Inflammatory macrophage (primary cell): ENCODE measurements at regions not wholly inside any gene's neighbourhood (a gene's known extent, or its start where the extent isn't known, plus 50 kb on each side); places are given as distances from the start of the nearest gene placed in this dataset.
"Not testable (repeated sequence)": the region's sequence is repeated elsewhere in the genome, so short reads cannot be mapped to it uniquely, and the experiment has no call there.

Experiments
- DNase-seq, 2 donors: peaks; one replicate each; pipeline ENCODE4 v3.0.0-alpha.2; 2020 to 2022

DNA sequence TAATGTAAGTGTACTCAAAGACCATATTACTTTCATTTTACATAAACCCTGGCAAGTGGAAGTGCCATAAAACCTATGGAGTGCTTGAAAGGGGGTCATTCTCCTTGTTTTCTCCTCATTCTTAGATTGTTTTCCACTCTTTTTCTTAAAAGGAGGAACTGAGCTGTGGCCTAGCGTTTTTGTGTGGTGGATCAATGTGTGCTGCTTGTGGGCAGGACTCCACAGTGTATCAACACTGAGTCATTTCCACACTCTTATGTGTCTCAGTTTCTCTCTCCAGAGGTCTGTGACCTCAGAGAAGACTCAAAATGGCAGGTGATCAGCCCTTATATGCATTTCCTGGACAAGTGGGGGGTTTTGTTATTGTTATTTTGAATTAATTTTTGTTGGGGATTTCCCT lies 516.1 kb upstream of the CDH10 start:
- no peak for DNase-seq

GRCh38 chr5:25150819-25151218 lies 506.0 kb upstream of the CDH10 start:
- no peak for DNase-seq

GRCh38 chr5:25128606-25129005 lies 483.8 kb upstream of the CDH10 start:
- DNase-seq = no peak

GRCh38 chr5:25119650-25120049 lies 474.9 kb upstream of the CDH10 start:
- peak; percentile 3 to 14 for DNase-seq

DNA sequence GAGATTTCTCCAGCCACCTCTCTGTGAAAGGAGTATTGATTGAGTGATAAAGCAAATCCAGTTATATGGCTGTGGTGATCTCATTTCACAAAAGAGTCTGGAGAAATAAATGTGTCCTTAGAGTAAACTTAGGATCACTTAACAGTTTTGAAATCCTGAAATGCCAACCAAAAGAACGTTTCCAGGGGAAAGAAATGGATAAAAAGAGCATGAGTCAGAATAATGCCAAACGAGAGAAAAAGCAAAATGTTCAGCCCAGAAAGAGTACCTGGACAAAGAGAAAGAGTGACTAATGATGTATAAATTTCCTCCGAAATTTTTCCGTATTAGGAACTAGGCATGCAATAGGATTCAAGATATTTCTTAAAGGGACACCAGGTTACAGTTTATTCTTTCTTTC lies 463.1 kb upstream of the CDH10 start:
- no peak for DNase-seq

DNA sequence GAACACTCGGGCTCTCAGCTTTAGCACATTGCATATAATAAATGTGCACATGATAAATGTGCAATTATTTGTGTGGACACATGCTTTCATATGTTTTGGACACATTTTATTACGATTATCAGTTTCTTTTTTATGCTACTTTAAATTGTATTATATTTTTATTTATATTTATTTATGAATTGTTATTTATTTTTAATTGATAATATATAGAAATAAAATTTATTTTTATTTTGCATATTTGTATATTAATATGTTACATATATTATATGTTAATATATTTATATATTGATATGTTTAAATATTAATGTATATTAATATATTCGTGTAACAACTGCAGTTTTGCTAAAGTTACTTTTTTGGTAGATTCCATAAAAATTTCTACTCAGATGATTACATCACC lies 454.8 kb upstream of the CDH10 start:
- no peak for DNase-seq

DNA sequence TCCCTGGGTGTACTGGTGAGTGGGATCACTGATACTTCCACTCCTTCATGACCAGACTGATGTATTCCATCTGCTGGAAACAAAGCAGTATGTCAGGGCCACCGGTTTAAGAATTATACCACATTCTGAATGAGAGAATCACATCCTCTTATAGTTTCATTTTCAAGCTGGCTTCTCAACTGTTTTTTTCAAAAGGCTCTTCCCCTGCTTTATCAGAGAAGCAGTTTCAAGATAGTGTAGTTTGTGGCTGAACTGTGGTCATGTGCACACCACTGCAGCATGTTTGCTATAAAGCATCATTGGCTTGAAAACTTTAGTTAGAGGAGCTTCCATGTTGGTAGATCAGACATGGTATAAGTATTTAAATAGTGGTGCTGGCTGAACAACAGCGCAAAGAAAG lies 450.5 kb upstream of the CDH10 start:
- DNase-seq = no peak

GRCh38 chr5:25094219-25094618 lies 449.4 kb upstream of the CDH10 start:
- no peak for DNase-seq

DNA sequence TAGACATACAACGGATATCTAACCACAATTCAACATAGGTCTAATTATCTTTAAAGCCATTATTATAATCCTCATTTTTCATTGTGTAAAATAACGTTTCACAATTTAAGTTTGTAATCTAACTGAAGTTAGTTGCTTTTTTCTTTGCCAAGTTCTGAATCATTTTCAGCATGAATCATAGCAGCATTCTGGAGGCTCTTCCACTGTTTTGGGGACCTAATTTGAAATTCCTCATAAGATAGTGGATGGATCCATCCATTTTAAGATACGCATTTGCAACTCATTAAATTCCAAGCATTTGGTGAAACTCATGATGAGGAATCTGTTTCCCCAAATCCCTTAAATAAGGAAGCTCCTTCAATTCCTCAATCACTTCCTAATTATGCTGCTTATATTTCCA lies 447.1 kb upstream of the CDH10 start:
- DNase-seq = no peak

GRCh38 chr5:25090854-25091253 lies 446.1 kb upstream of the CDH10 start:
- DNase-seq = no peak

- no peak for DNase-seq
Observed at GRCh38 chr5:25090275-25090674, 445.5 kb upstream of the CDH10 start.

GRCh38 chr5:25088689-25089088 lies 443.9 kb upstream of the CDH10 start:
- DNase-seq = not testable (repeated sequence)

DNA sequence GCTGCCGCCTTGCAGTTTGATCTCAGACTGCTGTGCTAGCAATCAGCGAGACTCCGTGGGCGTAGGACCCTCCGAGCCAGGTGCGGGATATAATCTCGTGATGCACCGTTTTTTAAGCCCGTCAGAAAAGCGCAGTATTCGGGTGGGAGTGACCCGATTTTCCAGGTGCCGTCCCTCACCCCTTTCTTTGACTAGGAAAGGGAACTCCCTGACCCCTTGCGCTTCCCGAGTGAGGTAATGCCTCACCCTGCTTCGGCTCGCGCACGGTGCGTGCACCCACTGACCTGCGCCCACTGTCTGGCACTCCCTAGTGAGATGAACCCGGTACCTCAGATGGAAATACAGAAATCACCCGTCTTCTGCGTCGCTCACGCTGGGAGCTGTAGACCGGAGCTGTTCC lies 438.5 kb upstream of the CDH10 start:
- DNase-seq = not testable (repeated sequence)

DNA sequence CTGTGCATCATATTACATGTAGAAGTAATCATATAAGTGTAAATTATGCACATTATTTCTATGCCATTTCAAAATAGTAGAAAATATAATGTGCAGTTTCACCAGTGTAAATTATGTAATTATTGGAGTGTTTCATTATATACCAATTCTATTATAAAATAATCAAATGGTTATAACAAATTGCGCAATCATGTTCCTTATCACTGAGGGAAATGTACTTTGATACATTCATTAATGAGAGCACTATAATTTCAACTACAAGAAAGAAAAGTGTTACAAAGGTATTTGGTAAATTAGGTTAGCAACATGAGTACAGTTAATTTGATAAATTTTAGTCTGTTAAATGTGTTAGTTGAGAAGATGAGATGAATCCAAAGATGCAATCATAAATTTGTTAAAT lies 421.5 kb upstream of the CDH10 start:
- DNase-seq = no peak

DNA sequence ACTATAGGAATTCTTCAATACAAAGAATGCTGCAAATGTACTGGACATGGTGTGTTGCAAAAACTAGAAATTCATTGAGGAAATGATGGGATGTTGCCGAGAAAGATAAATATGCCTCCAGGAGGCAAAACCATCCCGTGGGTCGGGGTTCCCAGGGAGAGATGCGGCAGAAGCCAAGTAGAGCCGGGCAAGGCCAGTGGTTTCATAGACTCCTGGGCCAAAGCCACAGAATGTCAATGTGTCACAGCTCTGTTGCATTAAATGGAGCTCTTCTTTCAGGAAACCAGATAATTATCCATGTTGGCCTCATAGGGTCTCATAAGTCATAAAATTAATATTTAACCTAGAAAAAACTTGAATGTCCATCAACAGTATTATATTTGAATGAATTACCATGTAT lies 419.5 kb upstream of the CDH10 start:
- no peak for DNase-seq

GRCh38 chr5:25060575-25060974 lies 415.8 kb upstream of the CDH10 start:
- no peak for DNase-seq

DNA sequence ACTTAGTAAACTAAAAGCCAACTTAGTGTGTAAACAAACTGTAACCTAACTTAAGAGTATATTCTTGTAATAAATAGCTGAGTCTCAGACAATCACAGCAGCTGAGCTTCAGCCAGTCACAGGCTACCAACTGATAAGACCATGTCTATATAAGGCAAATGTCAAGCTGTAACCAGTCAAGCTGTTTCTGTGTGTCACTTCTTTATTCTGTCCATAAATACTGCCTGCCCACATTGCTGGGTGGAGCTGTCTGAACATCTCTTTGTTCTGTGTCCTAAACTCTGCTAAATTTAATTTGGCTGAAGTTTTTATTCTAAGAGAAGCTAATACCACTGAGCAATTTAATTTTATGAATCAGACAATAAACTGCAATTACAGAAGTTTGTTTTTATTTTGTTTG lies 412.1 kb upstream of the CDH10 start:
- DNase-seq = no peak

- no peak for DNase-seq
Observed at GRCh38 chr5:25033658-25034057, 388.9 kb upstream of the CDH10 start.

- DNase-seq = no peak
Observed at GRCh38 chr5:25029004-25029403, 384.2 kb upstream of the CDH10 start.

DNA sequence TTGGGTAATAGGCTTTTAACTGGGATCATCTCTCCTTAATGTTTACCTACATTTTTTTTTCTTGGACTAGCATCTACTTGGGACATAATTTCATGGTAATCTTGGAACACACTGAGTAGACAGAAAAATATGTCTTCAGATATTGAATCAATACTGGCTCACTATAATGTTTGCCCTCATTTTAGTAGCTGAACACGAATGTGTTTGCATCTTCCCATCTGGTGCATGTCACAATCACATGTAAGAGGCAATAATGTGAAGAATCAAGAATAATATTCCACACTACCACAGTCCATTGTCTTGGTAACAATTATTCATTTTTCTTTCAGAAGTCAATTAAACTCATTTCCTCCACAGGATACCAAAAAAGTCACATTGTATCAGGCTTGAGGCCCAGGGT lies 382.7 kb upstream of the CDH10 start:
- DNase-seq = no peak

DNA sequence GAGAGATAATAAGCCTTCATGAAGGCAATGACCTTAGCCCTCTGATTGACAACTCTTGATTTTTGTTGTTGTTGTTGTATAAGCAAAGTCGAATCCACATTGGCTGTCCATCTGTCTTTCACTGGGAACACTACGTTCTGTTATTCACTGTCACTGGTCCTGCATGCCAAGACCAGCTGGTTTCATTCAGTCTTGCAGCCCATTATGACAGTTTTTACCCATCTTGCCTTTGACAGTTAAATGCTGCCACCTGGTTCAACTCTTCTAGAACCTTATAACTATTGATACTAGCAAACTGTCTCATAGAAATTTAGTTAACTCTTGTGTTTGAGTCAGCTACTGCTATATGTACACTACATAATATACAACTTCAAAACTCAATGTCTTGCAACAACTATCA lies 382.3 kb upstream of the CDH10 start:
- DNase-seq = no peak

DNA sequence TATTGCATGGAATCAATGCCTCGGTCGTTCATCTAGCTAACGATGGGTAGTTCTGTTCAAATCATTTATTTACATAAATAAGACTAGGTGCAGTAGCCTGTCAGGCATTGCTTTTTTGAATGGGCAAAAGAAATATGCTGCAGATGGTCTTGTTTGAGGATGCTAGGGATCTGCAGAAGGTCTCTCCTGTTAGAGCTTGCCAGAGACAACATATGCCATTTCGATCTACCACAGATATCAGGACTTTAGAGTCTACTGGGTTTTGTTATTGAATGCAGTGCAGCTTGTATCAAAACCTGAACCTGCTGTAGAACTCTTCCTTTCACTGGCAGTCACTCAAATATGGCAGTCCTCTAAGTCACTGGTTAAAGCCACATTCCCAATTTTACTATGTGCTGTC lies 381.1 kb upstream of the CDH10 start:
- no peak for DNase-seq

DNA sequence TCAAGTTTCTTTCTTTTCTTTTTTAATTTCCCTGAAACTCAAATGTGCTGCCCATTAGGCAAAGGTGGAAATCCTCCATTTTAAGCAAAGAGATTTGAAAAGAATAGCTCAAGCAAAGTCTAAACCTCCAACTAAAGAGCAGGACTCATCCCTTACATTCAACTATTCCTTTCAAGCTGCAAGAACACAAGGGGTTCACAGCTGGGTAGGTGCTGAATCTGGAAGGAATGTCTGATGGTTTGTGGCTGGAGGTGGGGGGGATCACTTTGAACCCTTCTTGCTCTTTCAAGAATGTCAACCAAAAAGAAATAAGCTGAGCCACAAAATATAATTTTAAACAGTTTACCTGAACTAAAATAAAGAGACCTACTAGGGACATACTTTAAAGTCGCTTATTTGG lies 375.7 kb upstream of the CDH10 start:
- DNase-seq = no peak

- DNase-seq = no peak
Observed at GRCh38 chr5:25009063-25009462, 364.3 kb upstream of the CDH10 start.

GRCh38 chr5:25006734-25007133 lies 362.0 kb upstream of the CDH10 start:
- no peak for DNase-seq

- DNase-seq = no peak
Observed at GRCh38 chr5:25006237-25006636, 361.5 kb upstream of the CDH10 start.
